Naive thymus-derived CD4-positive, alpha-beta T cell (primary cell): ENCODE measurements at regions not wholly inside any gene's neighbourhood (a gene's known extent, or its start where the extent isn't known, plus 50 kb on each side); places are given as distances from the start of the nearest gene placed in this dataset.

Experiments used
- ATAC-seq: fragments of 150-1000 bp; cut with Tn5 transposase; 2 replicates; pipeline ENCODE4 v1.10.0; 2021; ENCODE audit warnings: mild to moderate bottlenecking, moderate library complexity
- CTCF ChIA-PET: fragments of 350-600 bp; sonication (Branson Sonifier 250); formaldehyde crosslinking; loops from one replicate; lab custom pipeline; 2021; ENCODE audit warnings: antibody characterized with exemption; lab: Charles Lee
- POLR2A ChIA-PET: fragments of 350-600 bp; sonication (Branson Sonifier 250); formaldehyde crosslinking; loops from one replicate; lab custom pipeline; 2021; ENCODE audit warnings: antibody characterized with exemption, inconsistent platforms; lab: Charles Lee
- DNase-seq, 9 donors: peaks; one replicate each; pipeline versions ENCODE4 v3.0.0 to v3.0.0-alpha.2; 2020 to 2022; ENCODE audit warnings: mixed read lengths in 1 of 9
- H3K27ac ChIP-seq: one replicate; pipeline ENCODE4 v1.7.0; 2013; ENCODE audit warnings: mild to moderate bottlenecking, low read depth, low read length, moderate library complexity
- H3K27me3 ChIP-seq, 2 donors: one replicate each; pipeline ENCODE4 v1.7.0; 2013; ENCODE audit warnings: low read length in 2 of 2, mild to moderate bottlenecking in 2 of 2, moderate library complexity in 2 of 2; ENCODE audit not compliant: control insufficient read depth in 2 of 2, insufficient read depth in 2 of 2
- H3K36me3 ChIP-seq, 3 experiments: 1 replicate in 2 of 3; 2 replicates in 1 of 3; pipeline ENCODE4 v1.7.0; 2013; ENCODE audit warnings: low read length in 3 of 3, mild to moderate bottlenecking in 3 of 3, moderate library complexity in 1 of 3; ENCODE audit not compliant: insufficient read depth in 3 of 3, control insufficient read depth in 2 of 3
- H3K4me1 ChIP-seq, 2 donors: one replicate each; pipeline ENCODE4 v1.7.0; 2013; ENCODE audit warnings: low read length in 2 of 2, mild to moderate bottlenecking in 2 of 2, moderate library complexity in 1 of 2; ENCODE audit not compliant: control insufficient read depth in 2 of 2, insufficient read depth in 2 of 2
- H3K4me3 ChIP-seq: 2 replicates; pipeline ENCODE4 v1.7.0; 2013; ENCODE audit warnings: mild to moderate bottlenecking, low read length
- H3K9me3 ChIP-seq, 3 experiments: 1 replicate in 2 of 3; 2 replicates in 1 of 3; pipeline ENCODE4 v1.7.0; 2013; ENCODE audit warnings: low read length in 3 of 3; ENCODE audit not compliant: control insufficient read depth in 2 of 3
- H3K27ac Mint-ChIP-seq, 9 donors: one replicate each; pipeline ENCODE4 v1.8.0; 2020 to 2022; ENCODE audit warnings: mixed read lengths in 9 of 9, mild to moderate bottlenecking in 8 of 9, moderate library complexity in 5 of 9, inconsistent platforms in 2 of 9
- H3K27me3 Mint-ChIP-seq, 5 donors: one replicate each; pipeline ENCODE4 v1.8.0; 2021 to 2022; ENCODE audit warnings: mixed read lengths in 5 of 5, mild to moderate bottlenecking in 1 of 5
- H3K36me3 Mint-ChIP-seq, 5 donors: one replicate each; pipeline ENCODE4 v1.8.0; 2020 to 2022; ENCODE audit warnings: mixed read lengths in 5 of 5, mild to moderate bottlenecking in 3 of 5, inconsistent platforms in 1 of 5
- H3K4me1 Mint-ChIP-seq, 7 donors: one replicate each; pipeline ENCODE4 v1.8.0; 2020 to 2022; ENCODE audit warnings: mixed read lengths in 7 of 7, mild to moderate bottlenecking in 3 of 7, inconsistent platforms in 1 of 7
- H3K4me3 Mint-ChIP-seq, 10 donors: one replicate each; pipeline ENCODE4 v1.8.0; 2020 to 2022; ENCODE audit warnings: mild to moderate bottlenecking in 10 of 10, mixed read lengths in 10 of 10, moderate library complexity in 6 of 10, inconsistent platforms in 2 of 10
- H3K9me3 Mint-ChIP-seq, 11 donors: one replicate each; pipeline ENCODE4 v1.8.0; 2020 to 2022; ENCODE audit warnings: mixed read lengths in 11 of 11, mild to moderate bottlenecking in 4 of 11, inconsistent platforms in 1 of 11, moderate library complexity in 1 of 11
- intact Hi-C, 2 donors: fragments of 100-400 bp; cut with micrococcal nuclease; formaldehyde crosslinking; loops; one replicate each; pipeline ENCODE4 v1.15.1; 2023

DNA sequence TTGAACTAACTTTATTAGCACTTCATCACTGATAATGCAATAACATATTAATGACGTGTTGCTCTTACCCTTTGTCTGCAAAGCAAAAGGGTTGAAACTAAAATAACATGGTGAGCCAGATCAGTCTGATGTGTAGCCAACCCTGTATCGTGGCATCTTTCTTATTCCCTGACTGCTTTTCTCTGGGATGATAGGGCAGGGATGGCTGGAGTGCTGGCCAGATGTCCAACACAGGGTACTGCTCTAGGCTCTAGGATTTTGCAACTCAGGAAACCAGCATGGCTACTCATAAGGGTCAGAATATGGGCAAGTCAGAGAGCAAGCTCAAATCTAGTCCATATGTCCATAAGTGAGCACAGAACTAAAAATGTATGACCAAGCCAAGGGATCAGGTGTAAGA is 129.1 kb downstream of the SLC17A6 start:
- H3K9me3 Mint-ChIP-seq = peaks cover 0 to 3% (median 0%) of the 10 kb centered on the region in 11 donors
- Histone ChIP-seq H3K4me3 (no peak overlapping the region), H3K9me3 (no peaks in the 10 kb centered on the region), H3K27me3 (no peaks in the 10 kb centered on the region), H3K27ac (no peak overlapping the region), H3K4me1 (no peaks in the 10 kb centered on the region), H3K36me3 (no peaks in the 10 kb centered on the region)
- DNase-seq (no peak), ATAC-seq (no peak)
- CTCF ChIA-PET = no interaction called here
- intact Hi-C loops = no loop called here
- peaks cover 0 to 22% (median 13%) of the 10 kb centered on the region in 5 donors for H3K27me3 Mint-ChIP-seq
- no peaks in the 10 kb centered on the region for H3K4me1 Mint-ChIP-seq
- H3K27ac Mint-ChIP-seq = no peak overlapping the region
- H3K36me3 Mint-ChIP-seq = no peaks in the 10 kb centered on the region
- POLR2A ChIA-PET = no interaction called here
- no peak overlapping the region for H3K4me3 Mint-ChIP-seq

DNA sequence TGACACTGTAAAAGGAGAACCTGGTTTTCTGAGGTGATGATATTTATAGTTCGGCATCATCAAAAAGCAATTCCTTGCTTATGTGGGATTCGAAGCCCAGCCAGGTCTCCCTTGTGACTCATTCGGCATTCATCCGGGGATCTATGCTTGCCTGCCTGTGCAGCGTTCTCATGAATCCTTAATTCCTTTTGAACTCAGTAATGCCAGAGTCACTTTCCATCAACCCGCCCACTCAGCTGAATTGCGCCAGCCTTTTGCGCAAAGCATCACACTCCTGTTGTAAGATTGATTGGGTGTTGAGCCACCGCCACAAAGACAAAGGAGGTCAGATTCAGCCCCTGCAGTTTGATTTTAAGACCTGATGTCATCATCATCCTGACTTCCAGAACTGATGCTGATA is 128.6 kb downstream of the SLC17A6 start:
- no peaks in the 10 kb centered on the region for H3K4me1 ChIP-seq
- H3K27me3 ChIP-seq = no peaks in the 10 kb centered on the region
- H3K36me3 ChIP-seq = no peaks in the 10 kb centered on the region
- ChIA-PET POLR2A (no interaction called here), CTCF (no interaction called here)
- H3K27ac Mint-ChIP-seq = no peak overlapping the region
- DNase-seq (no peak), ATAC-seq (no peak)
- no peaks in the 10 kb centered on the region for H3K4me1 Mint-ChIP-seq
- H3K9me3 Mint-ChIP-seq = peaks cover 0 to 3% (median 0%) of the 10 kb centered on the region in 11 donors
- no peak overlapping the region for H3K4me3 Mint-ChIP-seq
- intact Hi-C loops = no loop called here
- H3K4me3 ChIP-seq = no peak overlapping the region
- no peak overlapping the region for H3K27ac ChIP-seq
- peaks cover 0 to 22% (median 13%) of the 10 kb centered on the region in 5 donors for H3K27me3 Mint-ChIP-seq
- no peaks in the 10 kb centered on the region for H3K36me3 Mint-ChIP-seq
- H3K9me3 ChIP-seq = no peaks in the 10 kb centered on the region

DNA sequence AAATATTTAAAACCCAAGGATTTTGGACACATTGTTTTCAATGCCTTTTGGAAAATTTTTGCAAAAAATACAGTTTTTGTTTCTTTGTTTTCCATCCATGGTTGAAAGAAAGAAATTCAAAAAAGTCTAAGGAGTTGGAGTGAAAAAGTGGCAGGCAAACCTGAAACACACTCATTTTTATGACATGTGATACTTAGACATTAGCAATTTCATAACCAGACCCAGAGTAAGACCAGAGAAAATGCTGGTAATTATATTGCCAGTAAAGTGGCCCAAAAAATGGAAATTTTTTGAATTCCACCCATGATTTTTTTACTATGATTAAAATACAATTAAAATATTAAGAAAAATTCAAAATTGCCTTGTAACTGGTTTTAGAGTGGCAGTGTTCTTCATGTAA is 128.2 kb downstream of the SLC17A6 start:
- no peak overlapping the region for H3K4me3 ChIP-seq
- ChIA-PET CTCF (no interaction called here), POLR2A (no interaction called here)
- Mint-ChIP-seq H3K27me3 (peaks cover 0 to 22% (median 13%) of the 10 kb centered on the region in 5 donors), H3K4me3 (no peak overlapping the region), H3K36me3 (no peaks in the 10 kb centered on the region), H3K9me3 (peaks cover 0 to 3% (median 0%) of the 10 kb centered on the region in 11 donors), H3K27ac (no peak overlapping the region), H3K4me1 (no peaks in the 10 kb centered on the region)
- intact Hi-C loops = no loop called here
- no peaks in the 10 kb centered on the region for H3K36me3 ChIP-seq
- H3K27me3 ChIP-seq = no peaks in the 10 kb centered on the region
- no peaks in the 10 kb centered on the region for H3K9me3 ChIP-seq
- H3K4me1 ChIP-seq = no peaks in the 10 kb centered on the region
- H3K27ac ChIP-seq = no peak overlapping the region
- ATAC-seq = no peak
- no peak for DNase-seq

DNA sequence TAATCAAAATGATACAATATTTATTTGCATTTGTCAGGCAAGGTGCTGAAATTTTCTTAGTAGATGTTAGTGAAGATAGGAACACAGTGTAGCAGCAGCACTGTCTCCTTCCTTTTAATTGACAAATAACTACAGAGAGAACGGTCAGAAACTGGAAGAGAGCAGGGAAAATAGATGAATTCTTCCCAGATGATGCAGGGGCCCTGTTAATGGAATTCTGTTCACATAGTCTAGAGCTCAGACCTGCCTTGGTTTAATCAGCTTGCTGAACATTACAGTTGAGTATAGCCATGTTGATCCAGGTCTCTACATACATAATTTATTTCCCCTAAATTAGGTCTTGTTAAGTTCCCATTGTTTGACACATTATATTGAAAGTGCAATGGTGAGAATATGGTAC is 127.4 kb downstream of the SLC17A6 start:
- Histone ChIP-seq H3K9me3 (no peaks in the 10 kb centered on the region), H3K27ac (no peak overlapping the region), H3K4me1 (no peaks in the 10 kb centered on the region), H3K36me3 (no peaks in the 10 kb centered on the region), H3K4me3 (no peak overlapping the region), H3K27me3 (no peaks in the 10 kb centered on the region)
- no peak for DNase-seq
- Mint-ChIP-seq H3K27me3 (peaks cover 0 to 22% (median 13%) of the 10 kb centered on the region in 5 donors), H3K9me3 (peaks cover 0 to 3% (median 0%) of the 10 kb centered on the region in 11 donors), H3K4me3 (no peak overlapping the region), H3K4me1 (no peaks in the 10 kb centered on the region), H3K36me3 (no peaks in the 10 kb centered on the region), H3K27ac (no peak overlapping the region)
- intact Hi-C loops = no loop called here
- ChIA-PET CTCF (no interaction called here), POLR2A (no interaction called here)
- no peak for ATAC-seq

DNA sequence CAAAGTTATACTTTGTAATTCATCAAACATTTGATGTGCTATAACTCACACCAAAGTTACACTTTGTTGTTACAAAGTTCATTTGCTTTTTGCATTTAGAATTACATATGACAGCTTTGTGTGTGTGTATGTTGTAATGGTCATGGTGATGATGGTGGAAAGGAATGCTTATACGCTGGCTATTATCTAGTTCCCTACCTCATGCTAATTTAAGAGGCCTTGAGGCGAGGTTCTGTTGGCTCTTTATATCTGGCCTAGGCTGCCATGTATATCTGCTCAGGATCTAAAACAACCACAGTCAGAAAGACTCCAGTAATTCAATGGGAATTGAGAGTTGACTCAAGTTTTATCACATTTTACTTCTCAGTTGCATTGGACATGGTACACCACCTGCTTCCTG is 123.4 kb downstream of the SLC17A6 start:
- POLR2A ChIA-PET = no interaction called here
- Histone ChIP-seq H3K27ac (no peak overlapping the region), H3K4me3 (no peak overlapping the region), H3K4me1 (no peaks in the 10 kb centered on the region), H3K36me3 (no peaks in the 10 kb centered on the region), H3K9me3 (no peaks in the 10 kb centered on the region), H3K27me3 (no peaks in the 10 kb centered on the region)
- Mint-ChIP-seq H3K36me3 (no peaks in the 10 kb centered on the region), H3K4me3 (no peak overlapping the region), H3K4me1 (no peaks in the 10 kb centered on the region), H3K9me3 (peaks cover 0 to 4% (median 0%) of the 10 kb centered on the region in 11 donors), H3K27me3 (peaks cover 0 to 17% (median 4%) of the 10 kb centered on the region in 5 donors), H3K27ac (no peak overlapping the region)
- DNase-seq (no peak), ATAC-seq (no peak)
- intact Hi-C loops = no loop called here
- CTCF ChIA-PET = no interaction called here

DNA sequence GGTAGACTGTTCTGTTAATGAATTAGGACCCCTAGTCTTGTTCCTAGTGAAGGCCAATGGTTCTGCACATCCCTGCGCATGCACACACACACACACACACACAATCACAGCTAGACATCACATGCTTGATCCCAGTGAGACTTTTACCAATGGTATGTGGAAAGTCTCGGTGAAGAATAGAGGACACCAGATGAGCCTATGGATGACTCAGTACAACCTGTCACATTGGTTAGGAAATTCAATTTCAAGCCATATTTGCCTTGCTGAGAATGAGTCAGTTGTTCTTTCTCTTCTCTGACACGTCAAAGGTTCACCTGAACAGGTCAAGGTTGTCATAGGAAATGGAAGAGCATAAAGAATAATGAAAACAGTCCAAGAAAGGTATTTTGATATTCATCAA is 122.0 kb downstream of the SLC17A6 start:
- H3K36me3 ChIP-seq = no peaks in the 10 kb centered on the region
- H3K4me3 Mint-ChIP-seq = no peak overlapping the region
- no peak overlapping the region for H3K27ac Mint-ChIP-seq
- no peaks in the 10 kb centered on the region for H3K9me3 ChIP-seq
- no peaks in the 10 kb centered on the region for H3K27me3 ChIP-seq
- ChIA-PET CTCF (no interaction called here), POLR2A (no interaction called here)
- H3K36me3 Mint-ChIP-seq = no peaks in the 10 kb centered on the region
- H3K4me1 ChIP-seq = no peaks in the 10 kb centered on the region
- H3K27ac ChIP-seq = no peak overlapping the region
- intact Hi-C loops = no loop called here
- H3K4me3 ChIP-seq = no peak overlapping the region
- H3K4me1 Mint-ChIP-seq = no peaks in the 10 kb centered on the region
- ATAC-seq (no peak), DNase-seq (no peak)
- peaks cover 0 to 4% (median 0%) of the 10 kb centered on the region in 11 donors for H3K9me3 Mint-ChIP-seq
- H3K27me3 Mint-ChIP-seq = peaks cover 0 to 17% (median 4%) of the 10 kb centered on the region in 5 donors

DNA sequence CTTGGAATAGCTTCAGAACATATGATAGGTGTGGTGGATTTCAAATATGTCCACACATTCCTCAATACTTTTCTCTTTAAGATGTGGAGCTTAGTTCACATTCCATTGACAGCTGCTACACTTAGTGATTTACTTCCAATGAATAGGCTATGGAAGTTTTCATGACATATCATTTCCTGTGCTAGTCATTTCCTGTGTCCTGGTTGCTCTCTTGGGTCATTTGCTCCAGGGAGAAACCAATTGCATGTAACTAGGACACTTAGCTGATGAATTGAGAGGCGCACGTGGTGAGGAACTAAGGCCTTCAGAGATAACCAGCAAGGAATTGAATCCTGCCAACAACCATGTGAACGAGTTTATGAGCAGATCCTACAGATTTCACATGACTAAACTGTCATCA is 120.9 kb downstream of the SLC17A6 start:
- POLR2A ChIA-PET = no interaction called here
- Histone ChIP-seq H3K4me1 (no peaks in the 10 kb centered on the region), H3K27me3 (peaks cover 0 to 4% of the 10 kb centered on the region in 2 donors), H3K27ac (no peak overlapping the region), H3K9me3 (no peaks in the 10 kb centered on the region), H3K4me3 (no peak overlapping the region), H3K36me3 (no peaks in the 10 kb centered on the region)
- CTCF ChIA-PET = no interaction called here
- intact Hi-C loops = no loop called here
- peaks cover 0 to 17% (median 0%) of the 10 kb centered on the region in 5 donors for H3K27me3 Mint-ChIP-seq
- no peak overlapping the region for H3K27ac Mint-ChIP-seq
- H3K4me3 Mint-ChIP-seq = no peak overlapping the region
- H3K9me3 Mint-ChIP-seq = peaks cover 0 to 4% (median 0%) of the 10 kb centered on the region in 11 donors
- no peaks in the 10 kb centered on the region for H3K36me3 Mint-ChIP-seq
- H3K4me1 Mint-ChIP-seq = no peaks in the 10 kb centered on the region
- no peak for ATAC-seq
- DNase-seq = no peak
